PC-9 (cell line): ENCODE measurements at regions not wholly inside any gene's neighbourhood (a gene's known extent, or its start where the extent isn't known, plus 50 kb on each side); places are given as distances from the start of the nearest gene placed in this dataset.

Experiments used
- BruUV-seq: library from RNA; stranded (reverse); fragments of 400-500 nt; replicated peaks from 2 replicates; lab custom pipeline; 2021; lab: Mats Ljungman, UMichigan
- CTCF ChIA-PET: fragments of 300-600 bp; sonication (Branson Sonifier 250); formaldehyde crosslinking; loops from one replicate; lab custom pipeline; 2022; ENCODE audit warnings: antibody characterized with exemption; lab: Charles Lee
- POLR2A ChIA-PET: fragments of 300-600 bp; sonication (Branson Sonifier 250); formaldehyde crosslinking; loops from one replicate; lab custom pipeline; 2022; ENCODE audit warnings: antibody characterized with exemption; ENCODE audit not compliant: unreplicated experiment; lab: Charles Lee
- DNase-seq, 2 experiments: peaks; one replicate each; pipeline versions ENCODE4 v3.0.0 to v3.0.0-alpha.2; 2015 to 2022; ENCODE audit warnings: mixed read lengths in 1 of 2
- H2AFZ ChIP-seq: fragments of 200-600 bp; sonication (generic); 2 replicates; pipeline ENCODE4 v1.8.1; 2017; ENCODE audit warnings: antibody characterized with exemption
- H3F3A ChIP-seq: fragments of 200-600 bp; sonication (generic); 2 replicates; pipeline ENCODE4 v1.8.1; 2017; ENCODE audit warnings: antibody characterized with exemption, mild to moderate bottlenecking, low read depth; ENCODE audit not compliant: insufficient read depth
- H3K27ac ChIP-seq: fragments of 200-600 bp; sonication (generic); 2 replicates; pipeline ENCODE4 v1.6.1; 2016; ENCODE audit warnings: mixed run types
- H3K27me3 ChIP-seq: fragments of 200-600 bp; sonication (generic); 2 replicates; pipeline ENCODE4 v1.6.1; 2016; ENCODE audit warnings: low read depth, mixed run types; ENCODE audit not compliant: insufficient read depth
- H3K36me3 ChIP-seq: fragments of 200-600 bp; sonication (generic); 2 replicates; pipeline ENCODE4 v1.6.1; 2016; ENCODE audit warnings: low read depth, mixed run types
- H3K4me1 ChIP-seq: fragments of 200-600 bp; sonication (generic); replicated peaks from 2 replicates; pipeline ENCODE4 v1.6.1; 2016; ENCODE audit warnings: mixed run types; ENCODE audit not compliant: insufficient read depth
- H3K4me2 ChIP-seq: fragments of 200-600 bp; sonication (generic); 2 replicates; pipeline ENCODE4 v1.6.1; 2017; ENCODE audit warnings: mixed run types
- H3K4me3 ChIP-seq: fragments of 200-600 bp; sonication (generic); 2 replicates; pipeline ENCODE4 v1.6.1; 2016; ENCODE audit warnings: mixed run types
- H3K79me2 ChIP-seq: fragments of 200-600 bp; sonication (generic); 2 replicates; pipeline ENCODE4 v1.6.1; 2017; ENCODE audit warnings: low read depth, mixed run types
- H3K9me2 ChIP-seq: fragments of 200-600 bp; sonication (generic); 2 replicates; pipeline ENCODE4 v1.8.1; 2017; ENCODE audit warnings: mild to moderate bottlenecking; ENCODE audit not compliant: insufficient read depth
- H3K9me3 ChIP-seq: fragments of 200-600 bp; sonication (generic); 2 replicates; pipeline ENCODE4 v1.8.1; 2016; ENCODE audit warnings: low read depth; ENCODE audit not compliant: insufficient read depth
- H4K20me1 ChIP-seq: fragments of 200-600 bp; sonication (generic); 2 replicates; pipeline ENCODE4 v1.8.1; 2017; ENCODE audit not compliant: insufficient read depth
- EZH2 ChIP-seq: fragments of 200-600 bp; sonication (generic); IDR thresholded peaks from 2 replicates; pipeline ENCODE4 v1.8.0; 2017; ENCODE audit warnings: antibody characterized with exemption, low read depth
- intact Hi-C: fragments of 100-400 bp; cut with micrococcal nuclease; formaldehyde crosslinking; loops from one replicate; pipeline ENCODE4 v1.10.0; 2022; ENCODE audit not compliant: unreplicated experiment
- TF ChIP-seq, protein P1 (sequence below): fragments of 200-600 bp; sonication (generic); conservative IDR thresholded peaks from 2 replicates; pipeline ENCODE4 v1.6.1; 2017; ENCODE audit warnings: mixed run types, antibody characterized with exemption, mild to moderate bottlenecking, moderate library complexity

DNA sequence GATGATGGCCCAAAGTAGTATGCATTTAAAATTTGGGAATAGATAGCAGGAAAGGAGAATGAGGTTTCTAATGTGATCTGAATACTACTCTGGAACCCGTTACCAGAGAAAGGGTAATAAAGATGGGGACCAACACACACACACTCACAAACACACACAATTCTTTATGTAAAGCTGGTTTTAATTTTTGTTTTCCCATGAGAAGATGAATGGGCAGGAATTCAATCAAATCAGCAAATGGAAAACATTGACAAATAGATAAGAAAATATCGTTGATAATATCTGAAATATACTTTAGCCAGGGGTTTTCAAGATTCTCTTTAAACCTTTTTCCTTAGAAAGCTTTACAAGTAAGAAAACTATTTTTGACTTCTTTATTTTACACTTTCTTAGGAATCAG is 303.0 kb downstream of the PRL start:
- H3K4me3 ChIP-seq = no peak overlapping the region
- no peak overlapping the region for H3K27ac ChIP-seq
- no TSS peak for BruUV-seq
- H3K36me3 ChIP-seq = no peaks in the 10 kb centered on the region
- CTCF ChIA-PET = interaction anchor here (0.5 to 0.7 kb wide), 2 partner anchors 17 to 139 kb away, joined by 3 to 6 read pairs; no protein-coding TSS in a partner anchor
- H3K27me3 ChIP-seq = no peaks in the 10 kb centered on the region
- TF ChIP-seq, protein P1, sequence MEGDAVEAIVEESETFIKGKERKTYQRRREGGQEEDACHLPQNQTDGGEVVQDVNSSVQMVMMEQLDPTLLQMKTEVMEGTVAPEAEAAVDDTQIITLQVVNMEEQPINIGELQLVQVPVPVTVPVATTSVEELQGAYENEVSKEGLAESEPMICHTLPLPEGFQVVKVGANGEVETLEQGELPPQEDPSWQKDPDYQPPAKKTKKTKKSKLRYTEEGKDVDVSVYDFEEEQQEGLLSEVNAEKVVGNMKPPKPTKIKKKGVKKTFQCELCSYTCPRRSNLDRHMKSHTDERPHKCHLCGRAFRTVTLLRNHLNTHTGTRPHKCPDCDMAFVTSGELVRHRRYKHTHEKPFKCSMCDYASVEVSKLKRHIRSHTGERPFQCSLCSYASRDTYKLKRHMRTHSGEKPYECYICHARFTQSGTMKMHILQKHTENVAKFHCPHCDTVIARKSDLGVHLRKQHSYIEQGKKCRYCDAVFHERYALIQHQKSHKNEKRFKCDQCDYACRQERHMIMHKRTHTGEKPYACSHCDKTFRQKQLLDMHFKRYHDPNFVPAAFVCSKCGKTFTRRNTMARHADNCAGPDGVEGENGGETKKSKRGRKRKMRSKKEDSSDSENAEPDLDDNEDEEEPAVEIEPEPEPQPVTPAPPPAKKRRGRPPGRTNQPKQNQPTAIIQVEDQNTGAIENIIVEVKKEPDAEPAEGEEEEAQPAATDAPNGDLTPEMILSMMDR = no peak
- no peak for TF ChIP-seq EZH2
- H3K4me2 ChIP-seq = no peak overlapping the region
- intact Hi-C loops = no loop called here
- H3K9me2 ChIP-seq = no peaks in the 10 kb centered on the region
- no peak for DNase-seq
- no peak overlapping the region for H2AFZ ChIP-seq
- no peaks in the 10 kb centered on the region for H3F3A ChIP-seq
- H3K79me2 ChIP-seq = no peaks in the 10 kb centered on the region
- H3K4me1 ChIP-seq = no peaks in the 10 kb centered on the region
- no peaks in the 10 kb centered on the region for H4K20me1 ChIP-seq
- POLR2A ChIA-PET = interaction anchor here (0.6 kb wide), 1 partner anchor 347 kb away, joined by 5 read pairs; no protein-coding TSS in a partner anchor
- no peaks in the 10 kb centered on the region for H3K9me3 ChIP-seq

DNA sequence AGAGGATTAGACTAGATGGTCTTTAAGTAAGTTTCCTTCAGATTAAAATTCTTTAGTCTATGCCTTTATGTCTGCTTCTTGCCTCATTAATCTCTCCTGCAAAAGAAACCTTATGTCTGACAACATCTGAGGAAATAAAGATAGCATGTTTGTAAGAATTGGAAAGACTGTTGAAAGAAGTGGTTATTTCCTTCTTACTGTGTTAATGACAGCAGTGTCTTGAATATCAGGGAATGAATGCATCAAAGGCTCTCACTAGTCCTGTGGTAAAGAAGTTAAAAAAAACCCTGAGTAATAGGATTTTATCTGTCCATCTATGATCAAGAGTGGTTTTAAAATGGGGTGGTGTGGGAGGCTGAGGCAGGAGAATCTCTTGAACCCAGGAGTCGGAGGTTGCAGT is 302.0 kb downstream of the PRL start:
- Histone ChIP-seq H3K27ac (no peak overlapping the region), H3K4me2 (no peak overlapping the region), H3K4me1 (no peaks in the 10 kb centered on the region), H3F3A (no peaks in the 10 kb centered on the region), H3K9me2 (no peaks in the 10 kb centered on the region), H4K20me1 (no peaks in the 10 kb centered on the region), H3K79me2 (no peaks in the 10 kb centered on the region), H3K9me3 (no peaks in the 10 kb centered on the region), H3K36me3 (no peaks in the 10 kb centered on the region), H3K27me3 (no peaks in the 10 kb centered on the region), H3K4me3 (no peak overlapping the region), H2AFZ (no peak overlapping the region)
- CTCF ChIA-PET = no interaction called here
- TF ChIP-seq, protein P1 = no peak
- TF ChIP-seq EZH2 = no peak
- DNase-seq = no peak
- BruUV-seq = no TSS peak
- POLR2A ChIA-PET = no interaction called here
- intact Hi-C loops = no loop called here

DNA sequence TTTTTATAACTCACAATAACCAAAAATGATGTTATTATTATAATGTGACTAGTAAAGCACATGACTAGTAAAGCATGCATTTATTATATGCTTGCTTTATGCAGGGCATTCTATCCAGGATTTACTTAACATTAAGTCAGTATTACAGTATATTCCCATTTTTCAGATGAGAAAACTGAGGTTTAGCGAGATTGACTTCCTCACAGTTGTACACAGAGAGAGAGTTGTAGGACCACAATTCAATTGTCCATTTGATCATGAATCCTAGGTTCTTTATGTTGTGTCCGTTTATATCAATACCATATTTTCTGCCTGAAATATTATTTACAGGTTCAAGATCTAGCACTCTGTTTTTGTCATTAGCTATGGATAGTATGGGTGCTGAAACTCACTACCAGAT is 301.5 kb downstream of the PRL start:
- H3K4me2 ChIP-seq = no peak overlapping the region
- H3K4me1 ChIP-seq = no peaks in the 10 kb centered on the region
- H3K4me3 ChIP-seq = no peak overlapping the region
- no peak overlapping the region for H2AFZ ChIP-seq
- POLR2A ChIA-PET = no interaction called here
- TF ChIP-seq, protein P1 = no peak
- no peak for TF ChIP-seq EZH2
- CTCF ChIA-PET = no interaction called here
- no peaks in the 10 kb centered on the region for H3F3A ChIP-seq
- no peak overlapping the region for H3K27ac ChIP-seq
- no peaks in the 10 kb centered on the region for H3K36me3 ChIP-seq
- no TSS peak for BruUV-seq
- no peaks in the 10 kb centered on the region for H3K9me2 ChIP-seq
- no peak for DNase-seq
- no peaks in the 10 kb centered on the region for H3K27me3 ChIP-seq
- no peaks in the 10 kb centered on the region for H3K9me3 ChIP-seq
- H4K20me1 ChIP-seq = no peaks in the 10 kb centered on the region
- no peaks in the 10 kb centered on the region for H3K79me2 ChIP-seq
- intact Hi-C loops = no loop called here
